CD4-positive, alpha-beta T cell treated with Interleukin-4 for 4 hours (primary cell): ENCODE measurements at regions not wholly inside any gene's neighbourhood (a gene's known extent, or its start where the extent isn't known, plus 50 kb on each side); places are given as distances from the start of the nearest gene placed in this dataset.
A peak's percentile ranks its signal among the peaks of the same experiment; 100 is the strongest.

Experiments
- DNase-seq: peaks from one replicate; pipeline ENCODE4 v3.0.0-alpha.2; 2020

GRCh38 chr22:25368271-25368670 lies 148.8 kb downstream of the CRYBB2 start:
- DNase-seq, result no peak

GRCh38 chr22:25369041-25369440 lies 149.6 kb downstream of the CRYBB2 start:
- DNase-seq, result no peak

GRCh38 chr22:25370322-25370721 lies 150.9 kb downstream of the CRYBB2 start:
- no peak for DNase-seq

- DNase-seq, result no peak
Observed at GRCh38 chr22:25372000-25372595, 152.7 kb downstream of the CRYBB2 start.

DNA sequence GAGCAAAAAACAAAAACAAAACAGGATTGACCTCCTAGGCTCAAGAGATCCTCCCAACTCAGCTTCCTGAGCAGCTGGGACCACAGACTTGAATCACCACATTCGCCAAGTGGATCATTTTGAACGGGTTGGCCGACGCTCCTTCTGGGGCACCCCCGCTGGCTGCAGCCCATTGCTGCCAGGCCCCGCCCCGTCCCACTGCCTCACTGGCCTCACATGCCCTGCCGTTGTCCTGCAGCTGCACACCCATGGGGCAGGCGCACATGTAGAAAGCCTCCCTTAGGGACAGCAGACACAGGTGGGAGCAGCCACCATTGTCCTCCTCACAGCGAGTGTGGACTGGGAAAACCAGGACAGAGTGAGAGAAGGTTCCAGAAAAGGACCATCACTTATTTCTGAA lies 154.5 kb downstream of the CRYBB2 start:
- no peak for DNase-seq

- no peak for DNase-seq
Observed at GRCh38 chr22:25374869-25375268, 155.4 kb downstream of the CRYBB2 start.

- no peak for DNase-seq
Observed at GRCh38 chr22:25375683-25376082, 156.2 kb downstream of the CRYBB2 start.

DNA sequence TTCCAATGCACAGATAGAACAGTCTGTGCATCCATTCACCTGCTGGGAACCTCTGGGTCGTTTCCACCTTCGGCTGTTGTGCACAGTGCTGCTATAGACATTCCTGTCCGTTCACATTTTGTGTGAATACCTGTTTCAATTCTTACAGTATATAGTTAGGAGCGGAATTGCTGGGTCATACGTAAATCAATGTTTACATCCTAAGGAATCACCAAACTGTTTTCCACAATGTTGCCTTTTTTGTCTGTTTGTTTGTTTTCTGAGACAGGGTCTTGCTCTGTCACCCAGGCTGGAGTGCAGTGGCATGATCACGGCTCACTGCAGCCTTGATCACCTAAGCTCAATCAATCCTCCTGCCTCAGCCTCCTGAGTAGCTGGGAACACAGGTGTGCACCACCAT lies 158.3 kb downstream of the CRYBB2 start:
- no peak for DNase-seq

DNA sequence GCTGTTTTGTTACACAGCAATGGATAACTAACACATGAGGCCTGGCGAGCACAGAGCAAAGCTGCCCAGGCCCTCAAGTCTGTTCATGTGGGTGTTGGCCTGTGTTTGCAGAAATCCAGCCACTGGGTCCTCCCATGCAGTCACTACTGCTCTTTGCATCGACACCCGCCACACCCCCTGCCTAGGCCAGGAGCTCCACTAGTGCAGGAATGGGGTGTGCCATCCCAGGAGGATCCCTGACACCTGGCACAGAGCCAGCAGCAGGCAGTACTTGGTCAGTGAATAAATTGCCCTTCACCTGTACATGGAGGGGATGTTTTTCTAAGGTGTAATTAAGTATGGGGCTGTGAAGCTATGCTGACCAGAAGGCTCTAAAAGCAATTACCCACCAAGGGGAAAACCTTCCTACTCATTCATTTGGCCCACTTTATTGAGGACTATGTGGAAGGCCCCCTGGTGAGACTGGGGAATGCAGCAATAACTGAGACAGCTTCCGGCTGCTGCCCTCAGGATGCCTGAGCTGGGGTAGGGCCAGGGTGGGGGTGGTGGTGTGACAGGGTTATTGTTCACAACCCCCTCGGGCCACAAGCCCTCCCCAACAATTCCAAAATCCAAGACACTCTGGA lies 160.8 kb downstream of the CRYBB2 start:
- no peak for DNase-seq

DNA sequence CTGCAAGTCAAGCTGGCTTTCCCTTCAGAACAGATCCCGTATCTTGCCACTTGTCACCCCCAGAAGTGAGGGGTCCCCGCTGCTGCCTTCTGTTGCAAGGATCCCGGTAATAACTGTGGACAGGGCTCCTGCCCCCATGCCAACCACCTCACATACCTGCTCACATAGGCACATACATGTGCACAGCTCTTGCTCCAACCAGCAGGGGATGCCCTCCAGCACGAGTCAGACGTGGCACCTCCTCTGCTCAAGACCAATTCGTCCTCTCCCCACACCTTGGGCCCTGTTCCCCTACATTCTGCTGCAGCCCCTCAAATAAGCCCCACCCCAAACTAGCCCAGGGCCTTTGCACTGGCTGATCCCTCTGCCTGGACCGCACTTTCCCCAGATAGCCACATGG lies 163.3 kb downstream of the CRYBB2 start:
- DNase-seq, result no peak

DNA sequence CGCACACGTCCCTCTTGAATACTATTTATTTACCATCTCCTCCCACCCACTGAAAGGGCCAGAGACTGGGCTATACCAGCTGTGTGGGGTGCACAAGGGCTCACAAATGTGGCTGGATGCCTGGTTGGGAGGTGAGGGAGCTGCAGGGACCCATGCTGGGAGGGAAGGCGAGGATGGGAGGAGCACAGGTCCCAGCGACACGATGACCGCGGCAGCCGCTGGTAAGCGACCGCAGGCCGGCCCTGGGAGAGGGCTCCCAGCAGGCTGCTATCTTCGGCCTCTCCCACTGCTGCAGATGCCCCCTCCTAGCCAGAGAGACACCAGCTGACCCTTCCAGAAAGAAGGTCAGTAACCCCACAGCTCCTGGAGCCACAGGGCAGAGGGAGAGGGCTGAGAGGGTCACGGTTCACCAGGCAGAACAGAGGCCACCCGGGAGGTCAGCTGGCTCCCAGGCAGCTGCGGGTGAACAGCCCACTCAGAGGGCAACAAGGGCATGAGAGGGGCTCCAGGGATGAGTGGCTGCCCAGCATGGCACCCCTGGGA lies 163.9 kb downstream of the CRYBB2 start:
- DNase-seq, result no peak

DNA sequence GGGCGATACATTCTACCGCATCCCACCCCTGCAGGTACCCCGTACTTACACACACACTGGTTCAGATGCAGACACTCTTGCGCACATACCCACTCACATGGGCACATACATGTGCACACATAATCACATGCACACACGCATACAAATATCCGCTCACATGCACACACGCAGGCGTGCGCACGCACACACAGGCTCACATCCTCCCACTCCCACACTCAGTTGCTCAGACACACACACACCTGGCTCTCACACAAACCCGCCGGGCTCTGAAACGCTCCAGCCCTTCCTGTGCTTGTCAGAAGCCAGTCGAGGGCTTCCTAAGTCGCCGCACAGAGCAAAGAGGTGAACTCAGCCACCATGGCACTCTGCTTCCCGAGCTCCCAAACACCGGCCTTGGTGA lies 164.5 kb downstream of the CRYBB2 start:
- DNase-seq, result no peak

GRCh38 chr22:25386538-25386884 lies 167.1 kb downstream of the CRYBB2 start:
- DNase-seq, result no peak

DNA sequence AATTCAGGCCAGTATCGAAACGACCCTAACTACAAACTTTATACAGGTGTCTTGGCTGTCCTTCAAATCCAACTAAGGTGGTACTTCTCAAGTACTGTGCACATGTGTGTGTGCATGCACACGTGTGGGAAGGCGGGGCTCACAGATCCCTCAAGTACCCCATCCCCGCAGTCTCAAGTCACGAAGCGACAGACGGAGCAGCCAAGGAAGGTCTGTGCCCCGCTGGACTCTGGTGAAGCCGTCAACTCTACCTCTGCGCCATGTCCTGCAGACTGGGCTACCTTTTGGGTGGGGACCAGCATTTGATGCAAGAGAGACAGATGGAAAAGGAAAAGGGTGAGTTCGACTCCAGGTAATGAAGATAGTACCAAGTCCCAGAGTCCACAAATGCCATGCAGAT lies 169.0 kb downstream of the CRYBB2 start:
- DNase-seq, result no peak

DNA sequence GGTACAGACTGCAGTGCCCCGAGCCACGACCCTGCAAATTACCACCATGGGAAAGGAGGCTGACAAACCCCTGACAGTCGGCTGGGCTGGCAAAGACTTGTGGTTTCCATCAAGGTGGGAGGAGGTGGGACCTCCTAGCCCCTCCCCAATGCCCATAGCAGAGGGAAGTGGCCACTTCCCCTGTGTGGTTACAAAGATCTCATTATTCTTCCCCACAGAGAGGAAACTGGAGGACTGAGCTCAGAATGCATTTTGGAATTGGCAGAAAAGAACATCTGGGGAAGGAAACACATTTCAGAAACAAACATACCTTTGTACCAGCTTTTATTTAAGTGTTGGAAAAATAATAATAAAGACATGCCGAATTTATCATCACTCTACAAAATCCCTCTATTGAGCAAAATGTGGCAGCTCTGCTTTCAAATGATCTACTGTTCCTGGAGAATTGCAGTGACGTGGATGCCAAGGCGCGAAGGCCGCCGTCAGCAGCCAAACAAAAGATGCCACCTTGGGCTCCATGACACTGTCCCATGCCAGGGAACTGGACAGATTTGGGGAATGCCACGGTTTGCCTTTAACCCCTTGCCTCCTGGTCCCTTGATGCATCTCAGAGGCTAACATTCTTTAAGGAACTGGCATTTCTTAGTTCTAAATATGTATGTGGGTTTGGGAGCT lies 169.6 kb downstream of the CRYBB2 start:
- peak; percentile 10 for DNase-seq

DNA sequence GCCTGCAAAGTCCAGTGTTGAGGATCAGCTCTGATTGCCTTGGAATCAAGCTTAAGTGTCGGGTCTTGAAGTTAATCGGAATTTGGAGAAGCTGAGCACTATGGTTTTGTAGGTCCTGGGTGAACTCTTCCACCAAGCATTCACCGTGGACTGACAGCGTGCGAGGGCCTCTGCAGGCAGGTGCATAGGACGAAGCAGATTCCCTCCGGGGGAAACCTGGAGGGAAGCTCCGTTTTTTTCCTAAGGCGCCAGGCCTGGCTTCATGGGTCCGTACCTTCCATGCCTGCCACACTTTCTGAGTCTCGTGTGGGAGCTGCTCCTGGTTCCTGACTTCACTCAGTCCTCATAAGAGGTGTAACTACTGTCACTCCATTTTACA lies 170.1 kb downstream of the CRYBB2 start:
- no peak for DNase-seq

GRCh38 chr22:25390297-25391240 lies 171.1 kb downstream of the CRYBB2 start:
- no peak for DNase-seq

GRCh38 chr22:25392584-25392983 lies 171.9 kb upstream of the GRK3 start:
- no peak for DNase-seq

GRCh38 chr22:25393121-25393805 lies 171.2 kb upstream of the GRK3 start:
- no peak for DNase-seq

DNA sequence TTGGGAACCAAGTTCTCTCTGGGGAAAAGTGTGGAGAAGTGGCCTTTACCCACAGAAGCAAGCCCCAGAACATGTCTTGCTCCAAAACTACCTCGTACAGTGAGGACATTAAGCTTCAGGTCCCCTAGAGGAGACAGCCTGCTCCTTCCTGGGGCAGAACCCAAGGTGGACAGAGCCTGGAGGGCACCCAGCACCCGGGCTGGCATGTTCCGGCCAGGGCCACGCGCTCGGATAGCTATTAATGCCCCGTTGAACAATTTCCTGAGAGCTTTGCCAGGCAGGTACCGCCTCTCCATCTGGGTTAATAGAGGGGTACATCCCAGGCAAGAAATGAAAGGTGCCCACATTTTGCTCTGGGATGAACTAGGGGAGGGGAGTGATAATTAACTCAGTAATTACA lies 169.0 kb upstream of the GRK3 start:
- DNase-seq, result no peak

GRCh38 chr22:25395915-25396314 lies 168.6 kb upstream of the GRK3 start:
- no peak for DNase-seq

GRCh38 chr22:25396615-25397200 lies 167.8 kb upstream of the GRK3 start:
- DNase-seq, result no peak
